Left ventricle myocardium inferior (tissue), 1 donor: ENCODE measurements at regions not wholly inside any gene's neighbourhood (a gene's known extent, or its start where the extent isn't known, plus 50 kb on each side); places are given as distances from the start of the nearest gene placed in this dataset.

Experiments
- DNase-seq: peaks from one replicate; pipeline ENCODE4 v3.0.0-alpha.2; 2020
- H3K27ac ChIP-seq: fragments of 200-600 bp; replicated peaks from 2 replicates; pipeline ENCODE4 v1.8.0; 2021
- H3K27me3 ChIP-seq: fragments of 200-600 bp; 2 replicates; pipeline ENCODE4 v1.8.0; 2021; ENCODE audit warnings: low read depth
- H3K36me3 ChIP-seq: fragments of 200-600 bp; 2 replicates; pipeline ENCODE4 v1.8.0; 2021
- H3K4me1 ChIP-seq: fragments of 200-600 bp; 2 replicates; pipeline ENCODE4 v1.8.0; 2021
- H3K4me3 ChIP-seq: fragments of 200-600 bp; 2 replicates; pipeline ENCODE4 v1.8.0; 2021; ENCODE audit warnings: mild to moderate bottlenecking, moderate library complexity
- H3K9me3 ChIP-seq: fragments of 200-600 bp; replicated peaks from 2 replicates; pipeline ENCODE4 v1.8.0; 2021
- intact Hi-C: fragments of 100-400 bp; cut with micrococcal nuclease; formaldehyde crosslinking; loops from one replicate; pipeline ENCODE4 v1.11.0; 2022
- TF ChIP-seq, protein P1 (sequence below): fragments of 200-600 bp; IDR thresholded peaks from 2 replicates; pipeline ENCODE4 v1.8.0; 2021; ENCODE audit warnings: antibody characterized with exemption, mild to moderate bottlenecking, borderline replicate concordance
- donor health status: DM: no; HTN: yes; CAD: no; lungs with severe emphysema.

DNA sequence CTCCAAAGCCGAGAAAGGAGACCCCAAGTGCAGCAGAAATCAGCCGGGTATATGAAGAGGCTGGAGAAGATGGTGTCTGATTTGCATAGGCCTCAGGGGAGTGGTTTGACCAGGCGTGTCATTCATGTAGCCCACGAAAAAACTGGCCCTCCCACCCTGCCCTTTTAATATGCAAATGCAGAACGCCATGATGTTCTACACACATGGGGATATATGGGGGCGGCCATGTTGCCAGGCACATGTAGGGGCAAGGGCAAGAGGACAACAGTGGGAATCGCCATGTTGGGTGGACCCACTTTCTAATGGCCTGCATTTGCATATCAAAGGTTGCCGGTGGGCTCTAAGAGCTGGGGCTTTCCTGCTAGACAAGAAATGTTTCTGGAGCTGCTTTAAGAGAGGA, 86.4 kb downstream of the ISX start:
- TF ChIP-seq, protein P1, sequence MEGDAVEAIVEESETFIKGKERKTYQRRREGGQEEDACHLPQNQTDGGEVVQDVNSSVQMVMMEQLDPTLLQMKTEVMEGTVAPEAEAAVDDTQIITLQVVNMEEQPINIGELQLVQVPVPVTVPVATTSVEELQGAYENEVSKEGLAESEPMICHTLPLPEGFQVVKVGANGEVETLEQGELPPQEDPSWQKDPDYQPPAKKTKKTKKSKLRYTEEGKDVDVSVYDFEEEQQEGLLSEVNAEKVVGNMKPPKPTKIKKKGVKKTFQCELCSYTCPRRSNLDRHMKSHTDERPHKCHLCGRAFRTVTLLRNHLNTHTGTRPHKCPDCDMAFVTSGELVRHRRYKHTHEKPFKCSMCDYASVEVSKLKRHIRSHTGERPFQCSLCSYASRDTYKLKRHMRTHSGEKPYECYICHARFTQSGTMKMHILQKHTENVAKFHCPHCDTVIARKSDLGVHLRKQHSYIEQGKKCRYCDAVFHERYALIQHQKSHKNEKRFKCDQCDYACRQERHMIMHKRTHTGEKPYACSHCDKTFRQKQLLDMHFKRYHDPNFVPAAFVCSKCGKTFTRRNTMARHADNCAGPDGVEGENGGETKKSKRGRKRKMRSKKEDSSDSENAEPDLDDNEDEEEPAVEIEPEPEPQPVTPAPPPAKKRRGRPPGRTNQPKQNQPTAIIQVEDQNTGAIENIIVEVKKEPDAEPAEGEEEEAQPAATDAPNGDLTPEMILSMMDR, result no peak
- H3K27me3 ChIP-seq, result peaks cover 75% of the 10 kb centered on the region
- DNase-seq, result no peak

DNA sequence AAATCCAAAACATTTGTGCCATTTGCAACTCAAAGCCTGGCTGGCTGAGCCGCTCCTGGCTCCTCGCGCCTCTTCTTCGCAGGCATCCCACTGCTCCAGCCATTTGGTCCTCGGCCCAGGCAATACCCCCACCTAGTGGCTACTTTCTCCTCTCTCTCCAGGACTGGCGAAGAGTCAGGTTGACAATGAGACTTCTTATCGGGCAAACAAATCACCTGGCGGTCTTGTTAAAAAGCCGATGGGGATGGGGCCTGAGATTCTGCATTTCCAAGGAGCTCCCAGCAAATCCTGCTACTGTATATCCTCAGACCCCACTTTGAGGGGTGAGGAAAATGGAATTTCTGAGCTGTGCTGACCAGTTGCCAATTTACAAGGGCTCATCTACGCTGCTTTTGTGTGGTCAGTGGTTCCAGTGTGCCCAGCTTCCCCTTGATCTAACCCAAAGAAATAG, 89.0 kb downstream of the ISX start:
- no peak overlapping the region for H3K4me3 ChIP-seq
- no peaks in the 10 kb centered on the region for H3K9me3 ChIP-seq
- TF ChIP-seq, protein P1, result peak; percentile 78
- intact Hi-C loops, result no loop called here
- peaks cover 90% of the 10 kb centered on the region for H3K27me3 ChIP-seq
- no peak overlapping the region for H3K27ac ChIP-seq
- no peaks in the 10 kb centered on the region for H3K36me3 ChIP-seq
- DNase-seq, result peak; percentile 26
- no peaks in the 10 kb centered on the region for H3K4me1 ChIP-seq

More for the DNA sequence above, 86.4 kb downstream of the ISX start:
- no peaks in the 10 kb centered on the region for H3K36me3 ChIP-seq
- H3K4me3 ChIP-seq, result no peak overlapping the region
- H3K9me3 ChIP-seq, result no peaks in the 10 kb centered on the region
- H3K27ac ChIP-seq, result no peak overlapping the region
- intact Hi-C loops, result no loop called here
- peaks cover 6% of the 10 kb centered on the region for H3K4me1 ChIP-seq

DNA sequence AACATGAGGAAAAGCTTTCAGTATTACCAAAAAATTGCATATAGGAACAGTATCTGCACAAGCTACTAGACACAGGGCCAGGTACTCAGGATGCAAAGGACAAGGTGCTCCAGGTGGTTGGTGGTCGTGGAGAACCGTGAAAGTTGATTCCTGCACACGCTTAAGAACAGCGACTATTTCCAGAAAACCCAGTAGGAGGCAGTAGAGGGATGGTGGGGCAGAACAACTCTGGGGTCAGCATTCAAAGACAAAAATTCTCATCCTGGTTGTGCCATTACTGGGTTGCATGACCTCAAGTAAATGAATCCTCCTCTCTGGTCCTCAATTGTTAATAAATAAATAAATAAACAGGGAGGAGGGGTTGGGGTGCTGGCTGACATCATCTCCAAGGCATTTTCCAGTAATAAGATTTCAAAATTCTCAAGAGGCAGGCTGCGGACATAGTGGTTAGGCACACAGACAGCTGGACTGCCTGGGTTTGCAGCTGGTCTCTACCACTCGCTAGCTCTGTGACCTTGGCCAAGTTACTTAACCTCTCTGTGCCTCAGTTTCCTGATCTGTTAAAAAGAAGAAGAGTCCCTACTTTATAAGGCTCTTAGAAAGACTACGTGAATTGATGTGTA, 89.6 kb downstream of the ISX start:
- Histone ChIP-seq H3K4me1 (no peaks in the 10 kb centered on the region), H3K36me3 (no peaks in the 10 kb centered on the region), H3K4me3 (no peak overlapping the region), H3K27ac (no peak overlapping the region), H3K9me3 (no peaks in the 10 kb centered on the region), H3K27me3 (peaks cover 96% of the 10 kb centered on the region)
- TF ChIP-seq, protein P1, result no peak
- DNase-seq, result no peak
- intact Hi-C loops, result no loop called here

DNA sequence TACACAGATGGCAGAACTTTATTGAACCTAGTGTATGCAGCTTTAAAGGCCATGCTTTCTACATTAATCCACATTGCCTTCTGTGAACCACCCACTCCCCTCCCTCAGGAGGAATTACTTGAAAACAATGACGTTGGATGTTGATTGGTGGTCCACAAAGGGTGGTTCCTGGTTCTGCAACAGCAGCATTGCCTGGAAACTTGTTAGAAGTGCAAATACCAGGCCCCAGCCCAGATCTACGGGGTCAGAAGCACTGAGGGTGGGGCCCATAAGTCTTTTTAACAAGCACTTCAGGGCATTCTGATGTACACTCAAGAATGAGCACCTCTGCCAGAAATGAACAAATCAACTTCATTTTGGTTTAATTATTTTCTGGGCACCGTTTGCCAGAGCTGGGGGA, 91.0 kb downstream of the ISX start:
- H3K27ac ChIP-seq, result no peak overlapping the region
- H3K36me3 ChIP-seq, result no peaks in the 10 kb centered on the region
- TF ChIP-seq, protein P1, result no peak
- peaks cover 97% of the 10 kb centered on the region for H3K27me3 ChIP-seq
- intact Hi-C loops, result no loop called here
- no peaks in the 10 kb centered on the region for H3K4me1 ChIP-seq
- DNase-seq, result no peak
- H3K4me3 ChIP-seq, result no peak overlapping the region
- H3K9me3 ChIP-seq, result no peaks in the 10 kb centered on the region

DNA sequence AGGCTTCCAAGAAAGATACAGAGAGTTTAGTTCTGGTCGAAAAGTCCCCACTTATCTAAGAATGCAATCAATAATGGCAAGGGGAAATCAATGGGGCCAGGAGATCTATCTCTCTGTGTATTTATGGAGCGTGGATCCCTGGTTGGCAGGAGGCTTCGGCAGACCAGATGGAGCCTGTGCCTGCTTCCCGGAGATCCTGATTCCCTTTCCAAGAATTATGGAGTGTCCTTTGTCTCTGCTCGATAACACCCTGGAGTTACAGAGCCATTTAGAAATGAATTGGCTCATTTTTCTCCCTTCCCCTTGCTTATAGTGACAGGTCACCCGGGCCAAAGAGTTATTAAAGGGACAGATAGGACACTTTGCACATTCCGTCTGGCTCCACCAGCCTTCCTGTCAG, 92.4 kb downstream of the ISX start:
- H3K27me3 ChIP-seq, result peaks cover 89% of the 10 kb centered on the region
- TF ChIP-seq, protein P1, result no peak
- no peak overlapping the region for H3K27ac ChIP-seq
- no peak overlapping the region for H3K4me3 ChIP-seq
- no peak for DNase-seq
- H3K36me3 ChIP-seq, result no peaks in the 10 kb centered on the region
- H3K4me1 ChIP-seq, result no peaks in the 10 kb centered on the region
- intact Hi-C loops, result no loop called here
- no peaks in the 10 kb centered on the region for H3K9me3 ChIP-seq

DNA sequence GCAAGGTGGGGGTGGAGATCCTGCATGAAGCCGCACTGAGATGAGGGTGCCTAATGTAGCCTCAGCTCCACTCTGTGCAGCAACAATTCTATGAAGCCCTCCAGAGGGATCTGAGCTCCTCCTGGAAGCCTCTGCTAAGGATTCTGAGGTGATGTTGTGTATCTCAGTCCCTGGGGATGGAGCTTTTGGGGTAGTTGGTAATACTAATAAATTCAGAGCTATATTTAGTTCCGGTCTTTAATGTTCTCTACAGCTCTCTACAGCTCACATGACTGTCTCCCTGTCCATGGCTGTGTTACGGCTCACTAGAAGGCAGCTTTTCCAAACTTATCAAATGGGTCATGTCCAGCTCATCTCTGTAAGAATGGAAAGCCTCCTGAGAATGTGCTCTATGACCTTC, 93.4 kb downstream of the ISX start:
- TF ChIP-seq, protein P1, result no peak
- no peaks in the 10 kb centered on the region for H3K9me3 ChIP-seq

More for the DNA sequence above, 93.4 kb downstream of the ISX start:
- DNase-seq, result no peak
- peaks cover 78% of the 10 kb centered on the region for H3K27me3 ChIP-seq
- H3K4me3 ChIP-seq, result no peak overlapping the region
- no peaks in the 10 kb centered on the region for H3K4me1 ChIP-seq
- intact Hi-C loops, result no loop called here
- H3K27ac ChIP-seq, result no peak overlapping the region
- no peaks in the 10 kb centered on the region for H3K36me3 ChIP-seq
